HEK293 (cell line): ENCODE measurements at regions not wholly inside any gene's neighbourhood (a gene's known extent, or its start where the extent isn't known, plus 50 kb on each side); places are given as distances from the start of the nearest gene placed in this dataset.

ENCODE experiments used
- MEIS1 ChIP-seq: sonication (generic); formaldehyde crosslinking; IDR thresholded peaks from 2 replicates; pipeline ENCODE4 v1.8.1; 2022; ENCODE audit warnings: missing genetic modification reagents, mild to moderate bottlenecking, borderline replicate concordance
- SETDB1 ChIP-seq: IDR thresholded peaks from one replicate; pipeline ENCODE4 v1.6.1; 2017; ENCODE audit warnings: mild to moderate bottlenecking, low read length, moderate library complexity, mixed read lengths; ENCODE audit not compliant: insufficient read length
- ZNF24 ChIP-seq: fragments of 450-650 bp; formaldehyde crosslinking; IDR thresholded peaks from 2 replicates; pipeline ENCODE4 v1.5.1; 2016; ENCODE audit warnings: missing biosample characterization, missing genetic modification characterization
- ZNF335 ChIP-seq: fragments of 450-650 bp; formaldehyde crosslinking; conservative IDR thresholded peaks from 2 replicates; pipeline ENCODE4 v1.5.1; 2016; ENCODE audit warnings: missing biosample characterization, missing genetic modification characterization
- ZNF549 ChIP-seq: fragments of 450-650 bp; IDR thresholded peaks from 2 replicates; pipeline ENCODE4 v1.5.1; 2018; ENCODE audit warnings: missing biosample characterization, missing genetic modification characterization, mild to moderate bottlenecking, inconsistent platforms, moderate library complexity
- TF ChIP-seq, protein P1 (sequence below): fragments of 450-650 bp; formaldehyde crosslinking; IDR thresholded peaks from 2 replicates; pipeline ENCODE4 v1.5.1; 2016; ENCODE audit warnings: missing biosample characterization, missing genetic modification characterization

DNA sequence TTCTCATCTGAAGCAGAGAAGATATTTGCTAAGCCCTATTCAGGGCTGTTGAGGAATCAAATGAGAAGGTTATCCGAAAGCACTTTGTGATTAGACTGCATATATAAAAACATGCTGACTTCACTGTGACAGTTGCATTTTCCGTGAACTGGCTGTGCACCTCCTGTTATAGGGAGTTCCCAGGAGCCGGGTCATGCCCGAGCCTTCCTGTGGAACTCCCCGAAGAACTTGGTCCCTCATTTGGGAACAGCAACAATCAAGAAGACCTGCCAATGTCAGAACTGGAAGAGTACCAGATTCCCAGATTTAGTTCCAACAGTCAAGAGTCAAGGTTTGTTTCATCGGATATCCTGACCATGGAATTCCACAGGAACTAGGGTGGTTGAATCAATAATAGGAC, 130.4 kb upstream of the RAI14 start:
- TF ChIP-seq ZNF24 (no peak), ZNF549 (no peak), SETDB1 (no peak), ZNF335 (tag by site-specific recombination) (no peak), MEIS1 (CRISPR knock-in tag) (no peak)
- TF ChIP-seq, protein P1, sequence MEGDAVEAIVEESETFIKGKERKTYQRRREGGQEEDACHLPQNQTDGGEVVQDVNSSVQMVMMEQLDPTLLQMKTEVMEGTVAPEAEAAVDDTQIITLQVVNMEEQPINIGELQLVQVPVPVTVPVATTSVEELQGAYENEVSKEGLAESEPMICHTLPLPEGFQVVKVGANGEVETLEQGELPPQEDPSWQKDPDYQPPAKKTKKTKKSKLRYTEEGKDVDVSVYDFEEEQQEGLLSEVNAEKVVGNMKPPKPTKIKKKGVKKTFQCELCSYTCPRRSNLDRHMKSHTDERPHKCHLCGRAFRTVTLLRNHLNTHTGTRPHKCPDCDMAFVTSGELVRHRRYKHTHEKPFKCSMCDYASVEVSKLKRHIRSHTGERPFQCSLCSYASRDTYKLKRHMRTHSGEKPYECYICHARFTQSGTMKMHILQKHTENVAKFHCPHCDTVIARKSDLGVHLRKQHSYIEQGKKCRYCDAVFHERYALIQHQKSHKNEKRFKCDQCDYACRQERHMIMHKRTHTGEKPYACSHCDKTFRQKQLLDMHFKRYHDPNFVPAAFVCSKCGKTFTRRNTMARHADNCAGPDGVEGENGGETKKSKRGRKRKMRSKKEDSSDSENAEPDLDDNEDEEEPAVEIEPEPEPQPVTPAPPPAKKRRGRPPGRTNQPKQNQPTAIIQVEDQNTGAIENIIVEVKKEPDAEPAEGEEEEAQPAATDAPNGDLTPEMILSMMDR (tag by site-specific recombination): no peak
